Duodenal mucosa (tissue), 2 donors: ENCODE measurements at regions not wholly inside any gene's neighbourhood (a gene's known extent, or its start where the extent isn't known, plus 50 kb on each side); places are given as distances from the start of the nearest gene placed in this dataset.

ENCODE experiments used
- H3K27ac ChIP-seq: one replicate; pipeline ENCODE4 v1.7.0; 2013; ENCODE audit warnings: low read depth, low read length
- H3K27me3 ChIP-seq, 2 donors: one replicate each; pipeline ENCODE4 v1.7.0; 2013; ENCODE audit warnings: low read length in 2 of 2, control low read depth in 1 of 2; ENCODE audit not compliant: insufficient read depth in 2 of 2, control insufficient read depth in 1 of 2
- H3K36me3 ChIP-seq, 2 donors: one replicate each; pipeline ENCODE4 v1.7.0; 2013; ENCODE audit warnings: low read length in 2 of 2, control low read depth in 1 of 2; ENCODE audit not compliant: insufficient read depth in 2 of 2, control insufficient read depth in 1 of 2
- H3K4me1 ChIP-seq, 2 donors: one replicate each; pipeline ENCODE4 v1.7.0; 2013; ENCODE audit warnings: low read length in 2 of 2, control low read depth in 1 of 2; ENCODE audit not compliant: insufficient read depth in 2 of 2, control insufficient read depth in 1 of 2
- H3K4me3 ChIP-seq, 2 donors: one replicate each; pipeline ENCODE4 v1.7.0; 2013; ENCODE audit warnings: low read length in 2 of 2, low read depth in 1 of 2
- H3K9ac ChIP-seq, 2 donors: one replicate each; pipeline ENCODE4 v1.7.0; 2013; ENCODE audit warnings: low read length in 2 of 2, low read depth in 1 of 2
- H3K9me3 ChIP-seq, 2 donors: one replicate each; pipeline ENCODE4 v1.7.0; 2013; ENCODE audit warnings: low read length in 2 of 2, control low read depth in 1 of 2; ENCODE audit not compliant: control insufficient read depth in 1 of 2

- H3K9ac ChIP-seq, result no peak overlapping the region
- H3K4me1 ChIP-seq, result no peaks in the 10 kb centered on the region
- no peak overlapping the region for H3K27ac ChIP-seq
- H3K4me3 ChIP-seq, result no peak overlapping the region
- no peaks in the 10 kb centered on the region for H3K36me3 ChIP-seq
- no peaks in the 10 kb centered on the region for H3K9me3 ChIP-seq
- H3K27me3 ChIP-seq, result no peaks in the 10 kb centered on the region
These were observed 93.7 kb upstream of the PRICKLE1 start for GRCh38 chr12:42683266-42683665.

- no peak overlapping the region for H3K27ac ChIP-seq
- no peaks in the 10 kb centered on the region for H3K4me1 ChIP-seq
- no peaks in the 10 kb centered on the region for H3K27me3 ChIP-seq
- no peak overlapping the region for H3K4me3 ChIP-seq
- H3K9ac ChIP-seq, result no peak overlapping the region
- no peaks in the 10 kb centered on the region for H3K9me3 ChIP-seq
- no peaks in the 10 kb centered on the region for H3K36me3 ChIP-seq
These were observed 89.9 kb upstream of the PRICKLE1 start for GRCh38 chr12:42679466-42679865.

- no peaks in the 10 kb centered on the region for H3K9me3 ChIP-seq
- no peaks in the 10 kb centered on the region for H3K4me1 ChIP-seq
- no peak overlapping the region for H3K4me3 ChIP-seq
- no peak overlapping the region for H3K9ac ChIP-seq
- H3K27me3 ChIP-seq, result no peaks in the 10 kb centered on the region
- no peak overlapping the region for H3K27ac ChIP-seq
- no peaks in the 10 kb centered on the region for H3K36me3 ChIP-seq
These were observed 87.9 kb upstream of the PRICKLE1 start for GRCh38 chr12:42677461-42677860.

GRCh38 chr12:42673535-42673934, 84.0 kb upstream of the PRICKLE1 start:
- no peaks in the 10 kb centered on the region for H3K27me3 ChIP-seq
- no peak overlapping the region for H3K9ac ChIP-seq
- H3K4me1 ChIP-seq, result no peaks in the 10 kb centered on the region
- no peak overlapping the region for H3K27ac ChIP-seq
- H3K9me3 ChIP-seq, result no peaks in the 10 kb centered on the region
- no peak overlapping the region for H3K4me3 ChIP-seq
- H3K36me3 ChIP-seq, result no peaks in the 10 kb centered on the region

GRCh38 chr12:42670719-42671118, 81.2 kb upstream of the PRICKLE1 start:
- no peak overlapping the region for H3K9ac ChIP-seq

GRCh38 chr12:42669553-42669952, 80.0 kb upstream of the PRICKLE1 start:
- no peak overlapping the region for H3K27ac ChIP-seq
- H3K9me3 ChIP-seq, result no peaks in the 10 kb centered on the region
- no peaks in the 10 kb centered on the region for H3K36me3 ChIP-seq
- H3K4me3 ChIP-seq, result no peak overlapping the region
- no peak overlapping the region for H3K9ac ChIP-seq
- H3K4me1 ChIP-seq, result no peaks in the 10 kb centered on the region
- H3K27me3 ChIP-seq, result no peaks in the 10 kb centered on the region

More at GRCh38 chr12:42670719-42671118, 81.2 kb upstream of the PRICKLE1 start:
- Histone ChIP-seq H3K27ac (no peak overlapping the region), H3K4me1 (no peaks in the 10 kb centered on the region), H3K9me3 (no peaks in the 10 kb centered on the region), H3K4me3 (no peak overlapping the region), H3K27me3 (no peaks in the 10 kb centered on the region), H3K36me3 (no peaks in the 10 kb centered on the region)

GRCh38 chr12:42666671-42667243, 77.2 kb upstream of the PRICKLE1 start:
- H3K4me1 ChIP-seq, result no peaks in the 10 kb centered on the region
- no peaks in the 10 kb centered on the region for H3K36me3 ChIP-seq
- no peak overlapping the region for H3K9ac ChIP-seq
- no peak overlapping the region for H3K27ac ChIP-seq
- H3K9me3 ChIP-seq, result no peaks in the 10 kb centered on the region
- no peaks in the 10 kb centered on the region for H3K27me3 ChIP-seq
- no peak overlapping the region for H3K4me3 ChIP-seq

- no peaks in the 10 kb centered on the region for H3K36me3 ChIP-seq
- H3K27me3 ChIP-seq, result no peaks in the 10 kb centered on the region
These were observed 74.1 kb upstream of the PRICKLE1 start for GRCh38 chr12:42663621-42664020.

GRCh38 chr12:42660968-42661937, 71.7 kb upstream of the PRICKLE1 start:
- H3K4me1 ChIP-seq, result no peaks in the 10 kb centered on the region
- no peaks in the 10 kb centered on the region for H3K27me3 ChIP-seq
- H3K36me3 ChIP-seq, result no peaks in the 10 kb centered on the region
- no peak overlapping the region for H3K4me3 ChIP-seq
- H3K27ac ChIP-seq, result no peak overlapping the region
- no peak overlapping the region for H3K9ac ChIP-seq
- no peaks in the 10 kb centered on the region for H3K9me3 ChIP-seq

More at GRCh38 chr12:42663621-42664020, 74.1 kb upstream of the PRICKLE1 start:
- H3K4me1 ChIP-seq, result no peaks in the 10 kb centered on the region
- no peak overlapping the region for H3K27ac ChIP-seq
- no peaks in the 10 kb centered on the region for H3K9me3 ChIP-seq
- H3K9ac ChIP-seq, result no peak overlapping the region
- H3K4me3 ChIP-seq, result no peak overlapping the region

GRCh38 chr12:42660117-42660516, 70.6 kb upstream of the PRICKLE1 start:
- Histone ChIP-seq H3K9me3 (no peaks in the 10 kb centered on the region), H3K4me1 (no peaks in the 10 kb centered on the region), H3K27ac (no peak overlapping the region), H3K9ac (no peak overlapping the region), H3K36me3 (no peaks in the 10 kb centered on the region), H3K27me3 (no peaks in the 10 kb centered on the region), H3K4me3 (no peak overlapping the region)
